Loucy (cell line): ENCODE measurements at regions not wholly inside any gene's neighbourhood (a gene's known extent, or its start where the extent isn't known, plus 50 kb on each side); places are given as distances from the start of the nearest gene placed in this dataset.

Experiments
- H2AFZ ChIP-seq: fragments of 200-600 bp; sonication (generic); 2 replicates; pipeline ENCODE4 v1.6.0; 2016; ENCODE audit warnings: antibody characterized with exemption, mild to moderate bottlenecking, low read length, moderate library complexity
- H3F3A ChIP-seq: fragments of 200-600 bp; 2 replicates; pipeline ENCODE4 v1.6.0; 2016; ENCODE audit warnings: antibody characterized with exemption, low read depth, mild to moderate bottlenecking
- H3K27me3 ChIP-seq: fragments of 200-600 bp; sonication (generic); 2 replicates; pipeline ENCODE4 v1.6.1; 2014; ENCODE audit warnings: low read length, mild to moderate bottlenecking; ENCODE audit not compliant: insufficient read depth, poor library complexity, severe bottlenecking
- H3K36me3 ChIP-seq: fragments of 200-600 bp; sonication (generic); 2 replicates; pipeline ENCODE4 v1.6.1; 2016; ENCODE audit warnings: low read length; ENCODE audit not compliant: insufficient read depth
- H3K4me1 ChIP-seq: fragments of 200-600 bp; sonication (generic); 2 replicates; pipeline ENCODE4 v1.5.1; 2014; ENCODE audit warnings: low read length, mild to moderate bottlenecking; ENCODE audit not compliant: insufficient read depth, poor library complexity, severe bottlenecking
- H3K4me2 ChIP-seq: fragments of 200-600 bp; sonication (generic); 2 replicates; pipeline ENCODE4 v1.6.0; 2014; ENCODE audit warnings: antibody characterized with exemption, low read length, low read depth, mild to moderate bottlenecking; ENCODE audit not compliant: poor library complexity, severe bottlenecking
- H3K4me3 ChIP-seq: fragments of 200-600 bp; sonication (generic); 2 replicates; pipeline ENCODE4 v1.5.1; 2014; ENCODE audit warnings: low read length, mild to moderate bottlenecking, mixed read lengths; ENCODE audit not compliant: poor library complexity, severe bottlenecking
- H3K79me2 ChIP-seq: fragments of 200-600 bp; sonication (generic); 2 replicates; pipeline ENCODE4 v1.6.1; 2014; ENCODE audit warnings: low read length; ENCODE audit not compliant: insufficient read depth
- H3K9ac ChIP-seq: fragments of 200-600 bp; sonication (generic); 2 replicates; pipeline ENCODE4 v1.6.0; 2014; ENCODE audit warnings: mild to moderate bottlenecking, low read depth, low read length, moderate library complexity; ENCODE audit not compliant: poor library complexity, severe bottlenecking
- H3K9me2 ChIP-seq: fragments of 200-600 bp; sonication (generic); replicated peaks from 2 replicates; pipeline ENCODE4 v1.6.1; 2016; ENCODE audit warnings: low read depth, low read length, mixed read lengths
- H3K9me3 ChIP-seq: fragments of 200-600 bp; sonication (generic); 2 replicates; pipeline ENCODE4 v1.6.1; 2014; ENCODE audit warnings: mild to moderate bottlenecking, antibody characterized with exemption, low read length, low read depth; ENCODE audit not compliant: insufficient read depth
- H4K20me1 ChIP-seq: fragments of 200-600 bp; sonication (generic); 2 replicates; pipeline ENCODE4 v1.6.0; 2014; ENCODE audit warnings: antibody characterized with exemption, low read length, mild to moderate bottlenecking; ENCODE audit not compliant: insufficient read depth, poor library complexity, severe bottlenecking
- CTCF ChIP-seq: fragments of 200-600 bp; sonication (generic); conservative IDR thresholded peaks from 2 replicates; pipeline ENCODE4 v1.5.1; 2014; ENCODE audit warnings: mild to moderate bottlenecking, antibody characterized with exemption, low read length
- EZH2phosphoT487 ChIP-seq: fragments of 200-600 bp; IDR thresholded peaks from 2 replicates; pipeline ENCODE4 v1.6.1; 2018; ENCODE audit warnings: antibody characterized with exemption, mild to moderate bottlenecking, moderate library complexity, borderline replicate concordance

- Histone ChIP-seq H2AFZ (no peak overlapping the region), H3K4me2 (no peak overlapping the region), H3K4me3 (no peak overlapping the region), H3K4me1 (no peaks in the 10 kb centered on the region), H3F3A (no peaks in the 10 kb centered on the region), H3K9me2 (no peaks in the 10 kb centered on the region), H3K9ac (no peak overlapping the region), H3K36me3 (no peaks in the 10 kb centered on the region), H4K20me1 (no peaks in the 10 kb centered on the region), H3K27me3 (no peaks in the 10 kb centered on the region), H3K9me3 (no peaks in the 10 kb centered on the region; the same call in 1 of the 2 replicates), H3K79me2 (no peaks in the 10 kb centered on the region)
- TF ChIP-seq EZH2phosphoT487 (no peak), CTCF (no peak)
Observed at GRCh38 chr17:73823684-73824083, 179.4 kb upstream of the SDK2 start.

DNA sequence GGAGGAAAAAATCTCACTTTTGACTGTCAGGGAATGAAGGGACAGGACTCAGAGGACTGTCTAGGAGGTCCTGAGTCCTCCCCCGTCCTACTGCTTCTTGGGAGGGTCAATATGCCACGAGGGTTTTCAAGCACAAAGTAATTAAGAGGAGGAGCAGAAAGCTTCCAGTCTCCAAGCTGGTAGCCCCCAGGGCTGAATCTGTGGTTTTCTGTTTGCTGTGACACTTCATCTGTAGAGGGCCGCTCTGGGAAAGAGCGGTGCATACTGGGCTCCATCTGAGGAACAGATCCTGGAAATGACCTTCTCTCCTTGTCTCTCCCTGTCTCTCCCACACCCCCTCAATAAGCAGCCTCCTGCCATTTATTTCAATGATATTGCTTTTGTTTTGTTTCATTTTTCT is 180.1 kb upstream of the SDK2 start:
- Histone ChIP-seq H3K36me3 (no peaks in the 10 kb centered on the region), H3K79me2 (no peaks in the 10 kb centered on the region), H2AFZ (no peak overlapping the region), H3K27me3 (no peaks in the 10 kb centered on the region), H3K4me2 (no peak overlapping the region), H3K9me2 (no peaks in the 10 kb centered on the region), H3K4me3 (no peak overlapping the region), H3K4me1 (no peaks in the 10 kb centered on the region), H3K9ac (no peak overlapping the region), H3F3A (no peaks in the 10 kb centered on the region), H3K9me3 (no peaks in the 10 kb centered on the region), H4K20me1 (no peaks in the 10 kb centered on the region)
- TF ChIP-seq EZH2phosphoT487 (no peak), CTCF (no peak)

- no peaks in the 10 kb centered on the region for H3K79me2 ChIP-seq
- H3K27me3 ChIP-seq: no peaks in the 10 kb centered on the region
Observed at GRCh38 chr17:73826181-73826871, 182.1 kb upstream of the SDK2 start.

More at GRCh38 chr17:73826181-73826871, 182.1 kb upstream of the SDK2 start:
- no peak overlapping the region for H3K4me2 ChIP-seq
- H2AFZ ChIP-seq: no peak overlapping the region
- H3K9me2 ChIP-seq: no peaks in the 10 kb centered on the region
- H3F3A ChIP-seq: no peaks in the 10 kb centered on the region
- no peaks in the 10 kb centered on the region for H4K20me1 ChIP-seq
- no peaks in the 10 kb centered on the region for H3K9me3 ChIP-seq
- H3K4me1 ChIP-seq: no peaks in the 10 kb centered on the region
- no peak overlapping the region for H3K9ac ChIP-seq
- TF ChIP-seq CTCF (no peak), EZH2phosphoT487 (no peak)
- H3K4me3 ChIP-seq: no peak overlapping the region
- H3K36me3 ChIP-seq: no peaks in the 10 kb centered on the region
